Prostate gland (tissue), 2 donors: ENCODE measurements at regions not wholly inside any gene's neighbourhood (a gene's known extent, or its start where the extent isn't known, plus 50 kb on each side); places are given as distances from the start of the nearest gene placed in this dataset.
A peak's percentile ranks its signal among the peaks of the same experiment; 100 is the strongest.

Experiments used
- DNase-seq: peaks from one replicate; pipeline ENCODE4 v3.0.0-alpha.2; 2019; ENCODE audit warnings: low spot score
- H3K27ac ChIP-seq, 2 donors: fragments of 200-600 bp; sonication (generic); 2 replicates each; pipeline ENCODE4 v1.5.1; 2017 to 2019
- H3K27me3 ChIP-seq: fragments of 200-600 bp; sonication (generic); replicated peaks from 2 replicates; pipeline ENCODE4 v1.5.1; 2019; ENCODE audit not compliant: insufficient read depth
- H3K36me3 ChIP-seq, 2 donors: fragments of 200-600 bp; sonication (generic); 1 replicate in 1 of 2; 2 replicates in 1 of 2; pipeline versions ENCODE4 v1.5.1 to v1.8.1; 2017 to 2019
- H3K4me1 ChIP-seq: fragments of 200-600 bp; sonication (generic); replicated peaks from 2 replicates; pipeline ENCODE4 v1.5.1; 2019
- H3K4me3 ChIP-seq, 2 donors: fragments of 200-600 bp; sonication (generic); 2 replicates each; pipeline ENCODE4 v1.5.1; 2017 to 2019
- H3K9me3 ChIP-seq: fragments of 200-600 bp; sonication (generic); 2 replicates; pipeline ENCODE4 v1.5.1; 2017
- POLR2A ChIP-seq: fragments of 450-650 bp; IDR thresholded peaks from one replicate; pipeline ENCODE4 v1.6.1; 2016; ENCODE audit warnings: antibody characterized with exemption, mild to moderate bottlenecking
- POLR2AphosphoS5 ChIP-seq: sonication (generic); formaldehyde crosslinking; IDR thresholded peaks from one replicate; pipeline ENCODE4 v1.6.1; 2017; ENCODE audit warnings: antibody characterized with exemption
- WGBS: methylation state at CpG from one replicate; pipeline ENCODE4 v1.1.5; 2018; 5-methylcytosine and 5-hydroxymethylcytosine counted together
- intact Hi-C: fragments of 100-400 bp; cut with DNase I; formaldehyde crosslinking; loops from one replicate; pipeline ENCODE4 v1.14.2; 2022
- TF ChIP-seq, protein P1 (sequence below), 4 experiments: fragments of 200-600 bp in 2 of 4; fragments of 450-650 bp in 2 of 4; sonication (generic) in 2 of 4; IDR thresholded peaks; 1 replicate in 3 of 4; 2 replicates in 1 of 4; pipeline ENCODE4 v1.5.1; 2016 to 2019; ENCODE audit warnings: antibody characterized with exemption in 4 of 4, mild to moderate bottlenecking in 2 of 4, moderate library complexity in 2 of 4

DNA sequence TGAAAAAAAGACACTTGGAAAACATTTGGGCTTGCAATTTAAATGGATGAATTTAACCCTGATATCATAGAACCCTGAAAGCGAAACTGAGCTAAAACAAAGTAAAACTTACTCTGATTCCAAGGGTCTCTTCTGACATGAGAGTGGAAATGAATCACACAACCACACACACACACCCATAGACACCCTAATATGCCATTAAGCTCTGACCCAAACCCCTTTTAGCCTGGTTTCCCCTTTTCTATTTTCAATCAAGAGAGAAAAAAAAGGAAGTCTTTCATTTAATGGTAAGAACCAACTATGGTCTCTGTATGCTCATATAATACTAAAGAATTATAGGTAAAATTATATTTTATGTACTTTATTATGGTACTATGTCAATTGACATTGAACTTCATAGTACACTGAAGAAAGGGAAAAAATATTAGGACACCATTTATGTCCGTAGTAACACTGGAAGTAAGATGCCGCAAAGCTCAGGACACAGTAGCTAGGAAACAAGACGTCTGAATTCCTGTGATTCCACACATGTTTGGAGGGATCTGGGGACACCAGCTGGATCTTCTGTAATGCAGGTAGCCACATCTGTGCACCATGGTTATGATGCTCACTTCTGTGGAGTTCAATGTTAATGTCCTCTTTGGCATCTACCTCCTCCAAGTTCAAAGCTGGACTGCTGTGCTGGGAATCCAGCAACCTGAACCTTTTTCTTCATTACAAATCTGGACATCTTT, 95.8 kb downstream of the PCSK1 start:
- no peak overlapping the region for H3K4me3 ChIP-seq
- WGBS, result 79% methylated on average over 4 of the region's 4 CpGs
- peak overlapping the region; percentile 54 to 73 for H3K27ac ChIP-seq
- H3K27me3 ChIP-seq, result no peaks in the 10 kb centered on the region
- no peaks in the 10 kb centered on the region for H3K9me3 ChIP-seq
- TF ChIP-seq, protein P1, sequence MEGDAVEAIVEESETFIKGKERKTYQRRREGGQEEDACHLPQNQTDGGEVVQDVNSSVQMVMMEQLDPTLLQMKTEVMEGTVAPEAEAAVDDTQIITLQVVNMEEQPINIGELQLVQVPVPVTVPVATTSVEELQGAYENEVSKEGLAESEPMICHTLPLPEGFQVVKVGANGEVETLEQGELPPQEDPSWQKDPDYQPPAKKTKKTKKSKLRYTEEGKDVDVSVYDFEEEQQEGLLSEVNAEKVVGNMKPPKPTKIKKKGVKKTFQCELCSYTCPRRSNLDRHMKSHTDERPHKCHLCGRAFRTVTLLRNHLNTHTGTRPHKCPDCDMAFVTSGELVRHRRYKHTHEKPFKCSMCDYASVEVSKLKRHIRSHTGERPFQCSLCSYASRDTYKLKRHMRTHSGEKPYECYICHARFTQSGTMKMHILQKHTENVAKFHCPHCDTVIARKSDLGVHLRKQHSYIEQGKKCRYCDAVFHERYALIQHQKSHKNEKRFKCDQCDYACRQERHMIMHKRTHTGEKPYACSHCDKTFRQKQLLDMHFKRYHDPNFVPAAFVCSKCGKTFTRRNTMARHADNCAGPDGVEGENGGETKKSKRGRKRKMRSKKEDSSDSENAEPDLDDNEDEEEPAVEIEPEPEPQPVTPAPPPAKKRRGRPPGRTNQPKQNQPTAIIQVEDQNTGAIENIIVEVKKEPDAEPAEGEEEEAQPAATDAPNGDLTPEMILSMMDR (IDR thresholded peaks at IDR 0.05), result no peak
- TF ChIP-seq POLR2A (no peak), POLR2AphosphoS5 (no peak)
- no peaks in the 10 kb centered on the region for H3K36me3 ChIP-seq
- DNase-seq, result no peak
- intact Hi-C loops, result loop anchor here (2.0 to 10.0 kb wide), 4 partner anchors 376 to 690 kb away; partner anchors contain the start of genes ELL2 and RFESD
- peaks cover 20% of the 10 kb centered on the region for H3K4me1 ChIP-seq

DNA sequence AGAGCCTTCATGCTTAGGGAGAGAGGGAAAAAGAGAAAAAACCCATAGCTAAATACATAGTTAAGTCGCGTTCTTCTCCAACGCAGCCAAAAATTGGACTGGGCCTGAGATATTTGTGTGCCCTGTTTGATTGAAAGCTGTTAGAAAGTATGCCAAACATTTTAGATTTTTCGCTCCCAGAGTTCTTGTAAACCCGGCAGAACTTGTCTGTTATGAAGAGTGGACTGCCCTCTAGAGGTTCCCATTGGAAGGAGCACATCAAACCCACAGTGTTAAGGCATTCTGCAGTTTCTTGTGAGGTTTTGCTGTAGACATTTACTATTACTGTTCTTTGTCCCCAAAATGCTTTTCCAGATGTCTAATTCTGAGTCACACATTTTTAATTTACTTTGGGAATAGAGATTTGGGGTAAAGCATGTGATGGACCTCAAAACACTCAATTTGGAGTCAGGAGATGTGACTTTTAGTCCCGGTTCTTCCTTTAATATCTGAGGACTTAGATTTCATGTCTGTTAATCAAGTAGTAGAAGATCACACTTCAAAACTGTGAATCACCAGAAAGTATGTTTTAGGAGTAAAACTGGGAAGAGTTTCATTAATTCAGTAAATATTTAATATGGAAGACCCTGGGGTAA, 96.6 kb downstream of the PCSK1 start:
- WGBS, result 19% methylated on average over 6 of the region's 6 CpGs
- DNase-seq, result peak; percentile 85
- H3K4me3 ChIP-seq, result no peak overlapping the region
- TF ChIP-seq, protein P1 (IDR thresholded peaks at IDR 0.05), result peak; percentile 75 to 95 (median 90)
- TF ChIP-seq POLR2A, result no peak
- peak; percentile 81 for TF ChIP-seq POLR2AphosphoS5
- H3K36me3 ChIP-seq, result no peaks in the 10 kb centered on the region
- H3K4me1 ChIP-seq, result peaks cover 27% of the 10 kb centered on the region
- H3K27me3 ChIP-seq, result no peaks in the 10 kb centered on the region
- H3K27ac ChIP-seq, result peak overlapping the region; percentile 54 to 73
- intact Hi-C loops, result loop anchor here (2.0 to 10.0 kb wide), 4 partner anchors 376 to 689 kb away; partner anchors contain the start of genes ELL2 and RFESD
- H3K9me3 ChIP-seq, result no peaks in the 10 kb centered on the region

DNA sequence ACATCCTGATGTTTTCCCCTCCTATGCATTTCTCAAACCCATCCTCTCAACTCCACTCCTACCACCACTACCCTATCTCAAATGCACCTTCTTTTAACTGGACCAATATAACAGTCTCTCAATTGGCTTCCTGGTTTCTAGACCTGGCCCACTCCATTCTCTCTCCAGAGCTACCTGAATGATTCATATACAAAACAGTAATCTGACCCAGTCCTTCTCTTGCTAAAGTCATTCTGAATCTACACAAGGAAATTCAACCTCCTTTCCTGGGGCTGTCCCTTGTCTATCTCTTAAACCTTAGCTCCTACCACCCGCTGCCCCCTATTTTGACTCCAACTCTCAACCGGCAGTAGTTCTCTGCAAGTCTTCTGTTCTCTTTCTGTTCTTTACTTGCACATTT, 97.2 kb downstream of the PCSK1 start:
- Histone ChIP-seq H3K27me3 (no peaks in the 10 kb centered on the region), H3K4me3 (no peak overlapping the region), H3K4me1 (peaks cover 27% of the 10 kb centered on the region), H3K9me3 (no peaks in the 10 kb centered on the region), H3K36me3 (no peaks in the 10 kb centered on the region), H3K27ac (peak overlapping the region; percentile 54 to 73)
- intact Hi-C loops, result loop anchor here (2.0 to 10.0 kb wide), 4 partner anchors 375 to 689 kb away; partner anchors contain the start of genes ELL2 and RFESD
- DNase-seq, result no peak
- 91% methylated on average over 2 of the region's 2 CpGs for WGBS
- TF ChIP-seq POLR2AphosphoS5, result no peak
- TF ChIP-seq POLR2A, result no peak
- TF ChIP-seq, protein P1 (IDR thresholded peaks at IDR 0.05), result no peak

GRCh38 chr5:96333391-96333790, 99.7 kb downstream of the PCSK1 start:
- Histone ChIP-seq H3K36me3 (no peaks in the 10 kb centered on the region), H3K27me3 (no peaks in the 10 kb centered on the region), H3K4me1 (peaks cover 15% of the 10 kb centered on the region), H3K27ac (peak overlapping the region; percentile 74 to 85), H3K9me3 (no peaks in the 10 kb centered on the region), H3K4me3 (no peak overlapping the region)
- 76% methylated on average over 4 of the region's 4 CpGs for WGBS
- TF ChIP-seq, protein P1 (IDR thresholded peaks at IDR 0.05), result no peak
- TF ChIP-seq POLR2A, result no peak
- no peak for TF ChIP-seq POLR2AphosphoS5
- intact Hi-C loops, result loop anchor here (10.0 kb wide), 1 partner anchor 549 kb away; no protein-coding TSS in a partner anchor
- no peak for DNase-seq
